ENCODE measurements at regions not wholly inside any gene's neighbourhood (a gene's known extent, or its start where the extent isn't known, plus 50 kb on each side); places are given as distances from the start of the nearest gene placed in this dataset.

DNA sequence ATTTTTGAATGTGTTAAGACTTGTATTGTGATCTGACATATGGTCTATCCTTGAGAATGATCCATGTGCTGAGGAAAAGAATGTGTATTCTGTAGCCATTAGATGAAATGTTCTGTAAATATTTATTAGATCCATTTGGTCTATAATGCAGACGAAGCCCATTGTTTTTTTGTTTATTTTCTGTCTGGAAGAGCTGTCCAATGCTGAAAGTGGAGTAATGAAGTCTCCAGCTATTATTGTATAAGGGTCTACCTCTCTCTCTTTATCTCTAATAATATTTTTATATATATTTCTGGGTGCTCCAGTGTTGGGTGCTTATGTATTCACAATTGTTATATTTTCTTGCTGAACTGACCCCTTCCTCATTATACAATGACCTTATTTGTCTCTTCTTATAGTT is 250.6 kb upstream of the GADL1 start:
- dilution Hi-C loops (cut with MboI; ENCODE audit: extremely low pct_ligation_motif_present, low sequenced_read_pairs) (no loop called here), intact Hi-C loops (cut with micrococcal nuclease) (no loop called here)
- no peaks in the 10 kb centered on the region for H3K79me2 ChIP-seq (ENCODE audit: control insufficient read depth, insufficient read depth, low read length)
- H3K36me3 ChIP-seq (ENCODE audit: control insufficient read depth in 2 of 2, extremely low read depth in 1 of 2, insufficient read depth in 2 of 2, low read length in 2 of 2): no peaks in the 10 kb centered on the region
- H2AFZ ChIP-seq (ENCODE audit: low read depth, low read length): no peak overlapping the region
- H3K27ac ChIP-seq (ENCODE audit: insufficient read depth, low read depth, low read length): no peak overlapping the region
- H3K9me1 ChIP-seq (replicated peaks; ENCODE audit: control insufficient read depth, extremely low read depth, insufficient read depth, low read length): no peaks in the 10 kb centered on the region
- POLR2A ChIA-PET: no interaction called here
- no peak overlapping the region for H3K4me3 ChIP-seq (replicated peaks in 1 of 3; ENCODE audit: insufficient read depth in 1 of 3, low read depth in 1 of 3, low read length in 3 of 3)
- H3K4me1 ChIP-seq (ENCODE audit: control insufficient read depth, extremely low read depth, insufficient read depth, low read length): no peaks in the 10 kb centered on the region
- no peak overlapping the region for H3K4me2 ChIP-seq (ENCODE audit: insufficient read depth, low read length)
- no peak for DNase-seq (ENCODE audit: low read depth, low spot score)
- FAIRE-seq: no peak
- H3K27me3 ChIP-seq (ENCODE audit: control insufficient read depth in 2 of 2, insufficient read depth in 2 of 2, low read length in 2 of 2): peaks cover 0 to 3% of the 10 kb centered on the region in 2 experiments
- BruUV-seq (replicated peaks): no TSS peak
- H3K9ac ChIP-seq (replicated peaks; ENCODE audit: extremely low read depth, insufficient read depth, low read length): no peak overlapping the region
- no peaks in the 10 kb centered on the region for H4K20me1 ChIP-seq (replicated peaks; ENCODE audit: control insufficient read depth, extremely low read depth, insufficient read depth, low read length)
- H3K9me3 ChIP-seq (replicated peaks; ENCODE audit: control insufficient read depth, insufficient read depth, low read length): no peaks in the 10 kb centered on the region
- CTCF ChIA-PET: no interaction called here
- TF ChIP-seq EZH2 (IDR thresholded peaks at IDR 0.05; ENCODE audit: borderline replicate concordance, low read depth, low read length, severe bottlenecking) (no peak), MYC (IDR thresholded peaks at IDR 0.05; ENCODE audit: low read depth, low read length) (no peak), GATA2 (IDR thresholded peaks at IDR 0.05; ENCODE audit: insufficient read depth, insufficient read length, low read depth, low read length) (no peak), JUN (IDR thresholded peaks at IDR 0.05; ENCODE audit: borderline replicate concordance, insufficient read depth, insufficient read length, low read depth) (no peak), POLR2A (IDR thresholded peaks at IDR 0.05; ENCODE audit: low read depth, low read length) (no peak), FOS (IDR thresholded peaks at IDR 0.05; ENCODE audit: borderline replicate concordance, insufficient read depth, low read length) (no peak), POLR2AphosphoS5 (IDR thresholded peaks at IDR 0.05; ENCODE audit: insufficient read depth, low read depth, low read length) (no peak)
- TF ChIP-seq, protein P1, sequence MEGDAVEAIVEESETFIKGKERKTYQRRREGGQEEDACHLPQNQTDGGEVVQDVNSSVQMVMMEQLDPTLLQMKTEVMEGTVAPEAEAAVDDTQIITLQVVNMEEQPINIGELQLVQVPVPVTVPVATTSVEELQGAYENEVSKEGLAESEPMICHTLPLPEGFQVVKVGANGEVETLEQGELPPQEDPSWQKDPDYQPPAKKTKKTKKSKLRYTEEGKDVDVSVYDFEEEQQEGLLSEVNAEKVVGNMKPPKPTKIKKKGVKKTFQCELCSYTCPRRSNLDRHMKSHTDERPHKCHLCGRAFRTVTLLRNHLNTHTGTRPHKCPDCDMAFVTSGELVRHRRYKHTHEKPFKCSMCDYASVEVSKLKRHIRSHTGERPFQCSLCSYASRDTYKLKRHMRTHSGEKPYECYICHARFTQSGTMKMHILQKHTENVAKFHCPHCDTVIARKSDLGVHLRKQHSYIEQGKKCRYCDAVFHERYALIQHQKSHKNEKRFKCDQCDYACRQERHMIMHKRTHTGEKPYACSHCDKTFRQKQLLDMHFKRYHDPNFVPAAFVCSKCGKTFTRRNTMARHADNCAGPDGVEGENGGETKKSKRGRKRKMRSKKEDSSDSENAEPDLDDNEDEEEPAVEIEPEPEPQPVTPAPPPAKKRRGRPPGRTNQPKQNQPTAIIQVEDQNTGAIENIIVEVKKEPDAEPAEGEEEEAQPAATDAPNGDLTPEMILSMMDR (IDR thresholded peaks at IDR 0.05; ENCODE audit: extremely low read depth in 1 of 2, insufficient read depth in 1 of 2, low read depth in 1 of 2, low read length in 2 of 2): no peak
- TF ChIP-seq, protein P2, sequence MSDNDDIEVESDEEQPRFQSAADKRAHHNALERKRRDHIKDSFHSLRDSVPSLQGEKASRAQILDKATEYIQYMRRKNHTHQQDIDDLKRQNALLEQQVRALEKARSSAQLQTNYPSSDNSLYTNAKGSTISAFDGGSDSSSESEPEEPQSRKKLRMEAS (IDR thresholded peaks at IDR 0.05; ENCODE audit: insufficient read depth, insufficient read length): no peak

Data from endothelial cell of umbilical vein (primary cell).